Transverse colon (tissue), 4 donors: ENCODE measurements at regions not wholly inside any gene's neighbourhood (a gene's known extent, or its start where the extent isn't known, plus 50 kb on each side); places are given as distances from the start of the nearest gene placed in this dataset.

Experiments
- DNase-seq: peaks from one replicate; pipeline ENCODE4 v3.0.0-alpha.2; 2019
- H3K27ac ChIP-seq, 4 donors: fragments of 200-600 bp; sonication (generic); 2 replicates each; pipeline ENCODE4 v1.5.1; 2016 to 2018; ENCODE audit warnings: inconsistent platforms in 4 of 4
- H3K27me3 ChIP-seq: fragments of 200-600 bp; sonication (generic); 2 replicates; pipeline ENCODE4 v1.5.1; 2017; ENCODE audit warnings: inconsistent platforms
- H3K36me3 ChIP-seq, 4 donors: fragments of 200-600 bp; sonication (generic); 2 replicates each; pipeline ENCODE4 v1.5.1; 2017 to 2019; ENCODE audit warnings: inconsistent platforms in 4 of 4
- H3K4me1 ChIP-seq, 4 donors: fragments of 200-600 bp; sonication (generic); 2 replicates each; pipeline ENCODE4 v1.5.1; 2017 to 2020; ENCODE audit warnings: inconsistent platforms in 4 of 4
- H3K4me3 ChIP-seq, 4 donors: fragments of 200-600 bp; sonication (generic); 1 replicate in 1 of 4; 2 replicates in 3 of 4; pipeline versions ENCODE4 v1.5.1 to v1.6.1; 2017 to 2019; ENCODE audit warnings: inconsistent platforms in 4 of 4
- H3K9me3 ChIP-seq, 2 donors: fragments of 200-600 bp; sonication (generic); 2 replicates each; pipeline ENCODE4 v1.5.1; 2017 to 2019; ENCODE audit warnings: inconsistent platforms in 2 of 2
- EP300 ChIP-seq: sonication (generic); formaldehyde crosslinking; IDR thresholded peaks from one replicate; pipeline ENCODE4 v1.6.1; 2017; ENCODE audit warnings: antibody characterized with exemption, low read depth
- POLR2A ChIP-seq: fragments of 450-650 bp; IDR thresholded peaks from one replicate; pipeline ENCODE4 v1.6.1; 2016; ENCODE audit warnings: antibody characterized with exemption, mild to moderate bottlenecking, moderate library complexity
- POLR2AphosphoS5 ChIP-seq, 3 donors: sonication (generic); formaldehyde crosslinking; IDR thresholded peaks; one replicate each; pipeline ENCODE4 v1.6.1; 2016; ENCODE audit warnings: antibody characterized with exemption in 3 of 3
- WGBS, 2 donors: methylation state at CpG; one replicate each; pipeline ENCODE4 v1.1.5; 2018; ENCODE audit warnings: low coverage in 1 of 2; 5-methylcytosine and 5-hydroxymethylcytosine counted together
- in situ Hi-C, 4 donors: fragments of 200-750 bp; cut with MboI; loops; one replicate each; pipeline versions ENCODE4 v1.15.0 to v1.15.1; 2017; ENCODE audit warnings: low sequenced_read_pairs in 3 of 4, low pct_ligation_motif_present in 1 of 4, low pct_unique_long_range_greater_than_20kb in 1 of 4
- intact Hi-C: fragments of 100-400 bp; cut with DNase I; formaldehyde crosslinking; loops from one replicate; pipeline ENCODE4 v1.15.1; 2023; ENCODE audit warnings: low total_unique reads
- TF ChIP-seq, protein P1 (sequence below), 5 experiments: fragments of 200-600 bp in 3 of 5; fragments of 450-650 bp in 2 of 5; sonication (generic) in 3 of 5; IDR thresholded peaks; 1 replicate in 2 of 5; 2 replicates in 3 of 5; pipeline ENCODE4 v1.5.1; 2016 to 2017; ENCODE audit warnings: antibody characterized with exemption in 5 of 5, inconsistent platforms in 3 of 5, mild to moderate bottlenecking in 2 of 5, moderate library complexity in 1 of 5

DNA sequence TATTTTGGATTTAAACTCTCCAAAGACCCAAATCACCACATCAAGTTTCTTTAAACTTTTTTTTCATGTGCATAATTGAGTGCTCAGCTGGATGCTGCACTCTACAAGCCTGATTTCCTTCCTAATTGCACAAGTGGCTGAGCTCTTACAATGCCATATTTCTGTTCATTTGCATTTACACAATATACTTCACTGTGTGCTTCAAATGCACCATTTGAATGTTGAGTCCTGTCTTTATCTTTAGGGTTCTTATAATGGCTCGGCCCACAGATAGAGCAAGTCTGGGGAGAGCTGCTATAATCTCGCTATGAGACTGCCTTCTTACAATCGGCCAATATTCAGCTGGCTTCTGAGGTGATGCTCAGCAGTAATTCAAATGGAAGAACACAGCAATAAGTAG, 200.6 kb upstream of the MAP3K7 start:
- WGBS, 2 donors = 71 to 93% methylated on average over 3 of the region's 3 CpGs
- intact Hi-C loops = no loop called here

DNA sequence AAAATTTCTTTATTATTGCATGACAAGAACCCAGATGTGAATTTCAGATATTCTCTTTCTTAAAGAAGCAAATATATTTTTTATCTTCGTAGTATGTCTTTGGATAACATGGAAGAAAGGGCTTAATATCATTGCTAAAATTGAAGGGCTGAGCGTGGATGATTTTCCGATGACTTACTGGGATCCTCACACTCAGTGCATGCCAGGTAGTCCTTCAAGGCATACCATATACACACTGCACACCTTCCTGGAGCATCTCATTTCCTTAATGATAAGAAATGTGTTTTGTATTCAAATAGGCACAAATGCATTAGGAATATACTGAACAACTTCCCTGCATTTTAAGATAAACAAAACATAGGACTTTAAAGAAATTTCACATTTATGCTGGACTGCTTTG, 193.9 kb upstream of the MAP3K7 start:
- no peak for DNase-seq

More for the DNA sequence above, 200.6 kb upstream of the MAP3K7 start:
- Histone ChIP-seq H3K9me3 (no peaks in the 10 kb centered on the region), H3K27me3 (no peaks in the 10 kb centered on the region), H3K36me3 (no peaks in the 10 kb centered on the region), H3K4me1 (no peaks in the 10 kb centered on the region), H3K4me3 (no peak overlapping the region), H3K27ac (no peak overlapping the region)
- in situ Hi-C loops = no loop called here
- TF ChIP-seq EP300 (no peak), POLR2AphosphoS5 (IDR thresholded peaks at IDR 0.05) (no peak), POLR2A (no peak)
- TF ChIP-seq, protein P1, sequence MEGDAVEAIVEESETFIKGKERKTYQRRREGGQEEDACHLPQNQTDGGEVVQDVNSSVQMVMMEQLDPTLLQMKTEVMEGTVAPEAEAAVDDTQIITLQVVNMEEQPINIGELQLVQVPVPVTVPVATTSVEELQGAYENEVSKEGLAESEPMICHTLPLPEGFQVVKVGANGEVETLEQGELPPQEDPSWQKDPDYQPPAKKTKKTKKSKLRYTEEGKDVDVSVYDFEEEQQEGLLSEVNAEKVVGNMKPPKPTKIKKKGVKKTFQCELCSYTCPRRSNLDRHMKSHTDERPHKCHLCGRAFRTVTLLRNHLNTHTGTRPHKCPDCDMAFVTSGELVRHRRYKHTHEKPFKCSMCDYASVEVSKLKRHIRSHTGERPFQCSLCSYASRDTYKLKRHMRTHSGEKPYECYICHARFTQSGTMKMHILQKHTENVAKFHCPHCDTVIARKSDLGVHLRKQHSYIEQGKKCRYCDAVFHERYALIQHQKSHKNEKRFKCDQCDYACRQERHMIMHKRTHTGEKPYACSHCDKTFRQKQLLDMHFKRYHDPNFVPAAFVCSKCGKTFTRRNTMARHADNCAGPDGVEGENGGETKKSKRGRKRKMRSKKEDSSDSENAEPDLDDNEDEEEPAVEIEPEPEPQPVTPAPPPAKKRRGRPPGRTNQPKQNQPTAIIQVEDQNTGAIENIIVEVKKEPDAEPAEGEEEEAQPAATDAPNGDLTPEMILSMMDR (IDR thresholded peaks at IDR 0.05) = no peak
- DNase-seq = no peak

DNA sequence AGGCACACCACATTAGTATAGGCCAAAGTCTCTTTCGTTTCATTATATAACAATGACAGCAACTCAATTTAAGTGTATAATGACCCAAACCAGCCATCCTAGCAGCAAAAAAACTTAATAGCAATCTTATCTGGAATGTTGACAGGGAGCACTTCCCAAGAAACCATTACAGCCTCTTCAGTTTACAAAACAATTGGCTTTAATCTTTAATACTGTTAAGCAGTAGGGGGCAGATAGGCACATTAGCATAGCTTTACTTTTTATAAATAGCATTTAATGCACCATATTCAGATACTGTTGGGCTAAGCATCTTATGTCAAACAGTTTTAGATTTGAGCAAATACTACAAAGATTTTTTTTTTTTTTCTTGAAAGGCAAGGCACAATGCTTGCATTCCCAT, 193.3 kb upstream of the MAP3K7 start:
- Histone ChIP-seq H3K4me3 (no peak overlapping the region), H3K4me1 (no peaks in the 10 kb centered on the region), H3K27me3 (no peaks in the 10 kb centered on the region), H3K36me3 (no peaks in the 10 kb centered on the region), H3K9me3 (no peaks in the 10 kb centered on the region), H3K27ac (no peak overlapping the region)
- no peak for DNase-seq
- TF ChIP-seq POLR2A (no peak), EP300 (no peak), POLR2AphosphoS5 (IDR thresholded peaks at IDR 0.05) (no peak)
- TF ChIP-seq, protein P1 (IDR thresholded peaks at IDR 0.05) = no peak
- in situ Hi-C loops (no loop called here), intact Hi-C loops (no loop called here)
- WGBS, 2 donors = 44 to 65% methylated on average over 1 of the region's 1 CpG

More for the DNA sequence above, 193.9 kb upstream of the MAP3K7 start:
- Histone ChIP-seq H3K27ac (no peak overlapping the region), H3K27me3 (no peaks in the 10 kb centered on the region), H3K4me3 (no peak overlapping the region), H3K36me3 (no peaks in the 10 kb centered on the region), H3K9me3 (no peaks in the 10 kb centered on the region), H3K4me1 (no peaks in the 10 kb centered on the region)
- TF ChIP-seq, protein P1 (IDR thresholded peaks at IDR 0.05) = no peak
- no peak for TF ChIP-seq POLR2A
- TF ChIP-seq EP300 = no peak
- TF ChIP-seq POLR2AphosphoS5 (IDR thresholded peaks at IDR 0.05) = no peak
- WGBS, 2 donors = 89 to 95% methylated on average over 3 of the region's 3 CpGs
- in situ Hi-C loops (no loop called here), intact Hi-C loops (loop anchor here (1.0 kb wide), 1 partner anchor 46 kb away; no protein-coding TSS in a partner anchor)

DNA sequence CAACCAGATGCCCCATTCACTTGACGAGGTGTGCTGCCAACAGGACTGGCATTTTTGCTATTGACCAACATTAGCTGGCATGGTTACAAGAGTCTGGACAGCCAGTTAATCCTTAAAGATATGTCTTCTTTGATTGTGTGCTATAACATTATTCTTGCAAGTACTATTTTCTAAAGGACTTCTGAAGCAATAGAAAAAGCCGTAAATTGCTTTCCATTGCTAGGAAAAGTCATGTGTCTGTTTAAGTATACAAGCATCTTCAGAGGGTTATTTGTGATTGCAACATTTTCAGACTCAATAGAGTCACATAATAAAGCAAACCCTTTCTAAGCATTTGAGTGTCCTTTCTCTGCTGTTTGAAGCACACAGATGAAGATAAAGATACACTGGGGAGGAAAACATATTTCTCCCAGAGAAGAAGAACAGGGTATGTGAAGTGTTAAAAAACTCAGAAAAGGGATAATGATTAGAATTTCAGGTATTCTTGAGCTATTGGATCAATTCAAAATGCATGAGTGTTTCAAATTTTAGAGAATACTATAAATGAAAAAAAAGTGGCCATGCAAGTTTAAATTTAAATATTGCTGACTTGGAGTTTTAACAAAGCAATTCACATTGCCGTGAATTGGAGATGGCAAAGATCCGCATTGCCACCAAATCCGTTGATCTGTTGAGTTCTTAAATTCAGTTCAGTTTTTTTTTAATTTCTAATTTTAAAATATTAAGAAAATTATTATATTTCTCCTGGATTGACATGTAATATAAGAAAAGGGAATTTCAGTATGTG, 191.7 kb upstream of the MAP3K7 start:
- H3K27ac ChIP-seq = no peak overlapping the region
- WGBS, 2 donors = 77 to 83% methylated on average over 5 of the region's 5 CpGs
- in situ Hi-C loops = no loop called here
- DNase-seq = no peak
- intact Hi-C loops = no loop called here
- TF ChIP-seq, protein P1 (IDR thresholded peaks at IDR 0.05) = no peak
- H3K27me3 ChIP-seq = no peaks in the 10 kb centered on the region
- no peaks in the 10 kb centered on the region for H3K4me1 ChIP-seq
- no peaks in the 10 kb centered on the region for H3K9me3 ChIP-seq
- H3K36me3 ChIP-seq = no peaks in the 10 kb centered on the region
- no peak overlapping the region for H3K4me3 ChIP-seq
